Esophagus muscularis mucosa (tissue), 4 donors: ENCODE measurements at regions not wholly inside any gene's neighbourhood (a gene's known extent, or its start where the extent isn't known, plus 50 kb on each side); places are given as distances from the start of the nearest gene placed in this dataset.

ENCODE experiments used
- DNase-seq: peaks from one replicate; pipeline ENCODE4 v3.0.0-alpha.2; 2017; ENCODE audit errors: extremely low spot score
- H3K27ac ChIP-seq, 4 donors: fragments of 200-600 bp; sonication (generic); replicated peaks in 1 of 4; 1 replicate in 3 of 4; 2 replicates in 1 of 4; pipeline ENCODE4 v1.5.1; 2016 to 2019; ENCODE audit warnings: mild to moderate bottlenecking in 1 of 4
- H3K27me3 ChIP-seq, 4 donors: fragments of 200-600 bp; sonication (generic); one replicate each; pipeline versions ENCODE4 v1.5.1 to v1.6.0; 2016 to 2019
- H3K36me3 ChIP-seq, 4 donors: fragments of 200-600 bp; sonication (generic); one replicate each; pipeline ENCODE4 v1.5.1; 2016 to 2019
- H3K4me1 ChIP-seq, 4 donors: fragments of 200-600 bp; sonication (generic); one replicate each; pipeline ENCODE4 v1.5.1; 2016 to 2019
- H3K4me3 ChIP-seq, 4 donors: fragments of 200-600 bp; sonication (generic); 1 replicate in 2 of 4; 2 replicates in 2 of 4; pipeline ENCODE4 v1.5.1; 2016 to 2019; ENCODE audit warnings: mild to moderate bottlenecking in 4 of 4, moderate library complexity in 1 of 4
- H3K9me3 ChIP-seq, 4 donors: fragments of 200-600 bp; sonication (generic); 1 replicate in 3 of 4; 2 replicates in 1 of 4; pipeline ENCODE4 v1.5.1; 2016 to 2019
- CTCF ChIP-seq, 3 experiments: fragments of 200-600 bp in 2 of 3; fragments of 450-650 bp in 1 of 3; sonication (generic) in 2 of 3; IDR thresholded peaks; one replicate each; pipeline ENCODE4 v1.5.1; 2017 to 2019; ENCODE audit warnings: antibody characterized with exemption in 3 of 3, mild to moderate bottlenecking in 2 of 3, moderate library complexity in 1 of 3
- EP300 ChIP-seq: sonication (generic); formaldehyde crosslinking; IDR thresholded peaks from one replicate; pipeline ENCODE4 v1.6.1; 2017; ENCODE audit warnings: antibody characterized with exemption
- POLR2A ChIP-seq: fragments of 450-650 bp; IDR thresholded peaks from one replicate; pipeline ENCODE4 v1.6.1; 2017; ENCODE audit warnings: antibody characterized with exemption, moderate library complexity, mild to moderate bottlenecking, low read depth
- POLR2AphosphoS5 ChIP-seq, 2 donors: sonication (generic); formaldehyde crosslinking; IDR thresholded peaks; one replicate each; pipeline ENCODE4 v1.6.1; 2017; ENCODE audit warnings: antibody characterized with exemption in 2 of 2
- WGBS: methylation state at CpG from one replicate; pipeline ENCODE4 v1.1.5; 2018; 5-methylcytosine and 5-hydroxymethylcytosine counted together
- intact Hi-C: fragments of 100-400 bp; cut with DNase I; formaldehyde crosslinking; loops from one replicate; pipeline ENCODE4 v1.15.1; 2023

- intact Hi-C loops: no loop called here
- Histone ChIP-seq H3K4me3 (no peak overlapping the region), H3K36me3 (no peaks in the 10 kb centered on the region), H3K27ac (no peak overlapping the region), H3K27me3 (no peaks in the 10 kb centered on the region), H3K4me1 (no peaks in the 10 kb centered on the region), H3K9me3 (peaks cover 0 to 14% (median 0%) of the 10 kb centered on the region in 4 donors)
- DNase-seq: no peak
- TF ChIP-seq POLR2A (no peak), CTCF (IDR thresholded peaks at IDR 0.05) (no peak), POLR2AphosphoS5 (IDR thresholded peaks at IDR 0.05) (no peak), EP300 (no peak)
- 78% methylated on average over 3 of the region's 3 CpGs for WGBS
These were observed 57.9 kb downstream of the GPR101 start for GRCh38 chrX:136975684-136976470.

GRCh38 chrX:136967966-136968365 is 65.8 kb downstream of the GPR101 start:
- DNase-seq: no peak
- Histone ChIP-seq H3K27ac (no peak overlapping the region), H3K4me3 (no peak overlapping the region), H3K36me3 (no peaks in the 10 kb centered on the region), H3K27me3 (no peaks in the 10 kb centered on the region), H3K4me1 (no peaks in the 10 kb centered on the region), H3K9me3 (no peaks in the 10 kb centered on the region)
- TF ChIP-seq POLR2A (no peak), EP300 (no peak), POLR2AphosphoS5 (IDR thresholded peaks at IDR 0.05) (no peak), CTCF (IDR thresholded peaks at IDR 0.05) (no peak)
- WGBS: 87% methylated on average over 4 of the region's 4 CpGs
- intact Hi-C loops: no loop called here

GRCh38 chrX:136963973-136964372 is 69.8 kb downstream of the GPR101 start:
- no peak for TF ChIP-seq POLR2A
- TF ChIP-seq CTCF (IDR thresholded peaks at IDR 0.05): no peak
- no peak for TF ChIP-seq POLR2AphosphoS5 (IDR thresholded peaks at IDR 0.05)
- no peak for TF ChIP-seq EP300
- no peak for DNase-seq

GRCh38 chrX:136961594-136962135 is 72.1 kb downstream of the GPR101 start:
- intact Hi-C loops: no loop called here
- H3K9me3 ChIP-seq: no peaks in the 10 kb centered on the region
- peaks cover 0 to 3% (median 0%) of the 10 kb centered on the region in 4 donors for H3K27me3 ChIP-seq
- no peaks in the 10 kb centered on the region for H3K4me1 ChIP-seq
- TF ChIP-seq EP300: no peak
- TF ChIP-seq POLR2AphosphoS5 (IDR thresholded peaks at IDR 0.05): no peak
- TF ChIP-seq POLR2A: no peak
- no peak for TF ChIP-seq CTCF (IDR thresholded peaks at IDR 0.05)
- whole genome bisulfite sequencing: 77% methylated on average over 4 of the region's 4 CpGs
- no peak overlapping the region for H3K27ac ChIP-seq
- DNase-seq: no peak
- H3K36me3 ChIP-seq: no peaks in the 10 kb centered on the region
- no peak overlapping the region for H3K4me3 ChIP-seq

More at GRCh38 chrX:136963973-136964372, 69.8 kb downstream of the GPR101 start:
- WGBS: 78% methylated on average over 4 of the region's 4 CpGs
- Histone ChIP-seq H3K27me3 (no peaks in the 10 kb centered on the region), H3K36me3 (no peaks in the 10 kb centered on the region), H3K4me1 (no peaks in the 10 kb centered on the region), H3K27ac (no peak overlapping the region), H3K4me3 (no peak overlapping the region), H3K9me3 (no peaks in the 10 kb centered on the region)
- intact Hi-C loops: no loop called here
